IPS-NIHi7 (cell line): ENCODE measurements at regions not wholly inside any gene's neighbourhood (a gene's known extent, or its start where the extent isn't known, plus 50 kb on each side); places are given as distances from the start of the nearest gene placed in this dataset.
"Not testable (repeated sequence)": the region's sequence is repeated elsewhere in the genome, so short reads cannot be mapped to it uniquely, and the experiment has no call there.

ENCODE experiments used
- DNase-seq: peaks from one replicate; pipeline ENCODE4 v3.0.0; 2012; ENCODE audit warnings: mixed read lengths; ENCODE audit errors: extremely low spot score

- DNase-seq: no peak
Observed at GRCh38 chr10:117748058-117748457, 205.5 kb downstream of the EMX2 start.

- no peak for DNase-seq
Observed at GRCh38 chr10:117750616-117751015, 208.1 kb downstream of the EMX2 start.

- DNase-seq: no peak
Observed at GRCh38 chr10:117751259-117751658, 208.7 kb downstream of the EMX2 start.

GRCh38 chr10:117752103-117752502 lies 209.6 kb downstream of the EMX2 start:
- DNase-seq: no peak

- no peak for DNase-seq
Observed at GRCh38 chr10:117754770-117755658, 212.5 kb downstream of the EMX2 start.

- no peak for DNase-seq
Observed at GRCh38 chr10:117755659-117756014, 213.1 kb downstream of the EMX2 start.

- no peak for DNase-seq
Observed at GRCh38 chr10:117757086-117757720, 214.7 kb downstream of the EMX2 start.

- no peak for DNase-seq
Observed at GRCh38 chr10:117759266-117759665, 216.7 kb downstream of the EMX2 start.

- no peak for DNase-seq
Observed at GRCh38 chr10:117761695-117762094, 219.1 kb downstream of the EMX2 start.

GRCh38 chr10:117762126-117762818 lies 219.7 kb downstream of the EMX2 start:
- DNase-seq: no peak

GRCh38 chr10:117762819-117763172 lies 220.2 kb downstream of the EMX2 start:
- no peak for DNase-seq

- DNase-seq: no peak
Observed at GRCh38 chr10:117763528-117763927, 221.0 kb downstream of the EMX2 start.

- DNase-seq: no peak
Observed at GRCh38 chr10:117768333-117769042, 225.9 kb downstream of the EMX2 start.

- no peak for DNase-seq
Observed at GRCh38 chr10:117775526-117775925, 233.0 kb downstream of the EMX2 start.

GRCh38 chr10:117777222-117777621 lies 234.7 kb downstream of the EMX2 start:
- DNase-seq: not testable (repeated sequence)

- no peak for DNase-seq
Observed at GRCh38 chr10:117778241-117778640, 235.7 kb downstream of the EMX2 start.

GRCh38 chr10:117780411-117780810 lies 237.9 kb downstream of the EMX2 start:
- DNase-seq: no peak

- no peak for DNase-seq
Observed at GRCh38 chr10:117781216-117781831, 238.8 kb downstream of the EMX2 start.

- no peak for DNase-seq
Observed at GRCh38 chr10:117782276-117782675, 239.7 kb downstream of the EMX2 start.

- no peak for DNase-seq
Observed at GRCh38 chr10:117783698-117784395, 241.3 kb downstream of the EMX2 start.

- DNase-seq: no peak
Observed at GRCh38 chr10:117784776-117785175, 242.2 kb downstream of the EMX2 start.
